GM12878 (cell line): ENCODE measurements at regions not wholly inside any gene's neighbourhood (a gene's known extent, or its start where the extent isn't known, plus 50 kb on each side); places are given as distances from the start of the nearest gene placed in this dataset.

Source experiments
- ATAC-seq: fragments of 200-7000 bp; cut with Tn5 transposase; 3 replicates; pipeline ENCODE4 v1.9.1; 2020; ENCODE audit warnings: mild to moderate bottlenecking, moderate library complexity
- BruUV-seq: library from RNA; stranded (reverse); fragments of 400-500 nt; replicated peaks from 2 replicates; lab custom pipeline; 2021; lab: Mats Ljungman, UMichigan
- CTCF ChIA-PET: fragments of 300-600 bp; sonication (Branson Sonifier 250); formaldehyde crosslinking; extraction: SDS; loops from one replicate; lab custom pipeline; 2021; ENCODE audit warnings: inconsistent platforms; lab: Yijun Ruan, JAX
- POLR2A ChIA-PET: fragments of 350-600 bp; formaldehyde crosslinking; extraction: SDS; loops from one replicate; lab custom pipeline; 2021; ENCODE audit warnings: inconsistent platforms; lab: Charles Lee
- RAD21 ChIA-PET: fragments of 300-600 bp; sonication (Branson Sonifier 250); formaldehyde crosslinking; loops from one replicate; lab custom pipeline; 2023; ENCODE audit warnings: antibody characterized with exemption; ENCODE audit not compliant: unreplicated experiment; lab: Charles Lee
- SMC1A ChIA-PET: fragments of 300-600 bp; sonication (Branson Sonifier 250); formaldehyde crosslinking; loops from one replicate; lab custom pipeline; 2023; ENCODE audit not compliant: unreplicated experiment, uncharacterized antibody; lab: Charles Lee
- DNase-seq: peaks from one replicate; pipeline ENCODE4 v3.0.0-alpha.2; 2011; ENCODE audit warnings: low read depth, low spot score
- FAIRE-seq: peaks from 3 replicates; lab custom pipeline; 2011; peaks lifted over from hg19 to GRCh38; lab: Jason Lieb, UNC
- H2AFZ ChIP-seq: 2 replicates; pipeline ENCODE4 v1.6.0; 2011; ENCODE audit warnings: low read depth, low read length, control low read depth; ENCODE audit not compliant: control insufficient read depth
- H3K27ac ChIP-seq: 2 replicates; pipeline ENCODE4 v1.5.1; 2011; ENCODE audit warnings: control low read depth; ENCODE audit not compliant: control insufficient read depth, insufficient read depth
- H3K27me3 ChIP-seq, 2 experiments: replicated peaks in 1 of 2; 2 replicates each; pipeline versions ENCODE4 v1.6.0 to v1.6.1; 2011; ENCODE audit warnings: low read length in 1 of 2; ENCODE audit not compliant: control insufficient read depth in 2 of 2, insufficient read depth in 2 of 2
- H3K36me3 ChIP-seq, 2 experiments: 2 replicates each; pipeline ENCODE4 v1.5.1; 2011; ENCODE audit warnings: low read length in 1 of 2; ENCODE audit not compliant: control insufficient read depth in 2 of 2, insufficient read depth in 2 of 2
- H3K4me1 ChIP-seq: 2 replicates; pipeline ENCODE4 v1.6.1; 2011; ENCODE audit warnings: mild to moderate bottlenecking, low read length, moderate library complexity, mixed read lengths; ENCODE audit not compliant: control insufficient read depth, insufficient read depth
- H3K4me2 ChIP-seq: 2 replicates; pipeline ENCODE4 v1.6.0; 2011; ENCODE audit warnings: control low read depth; ENCODE audit not compliant: control insufficient read depth, insufficient read depth
- H3K4me3 ChIP-seq: fragments of 200-600 bp; sonication (generic); 2 replicates; pipeline ENCODE4 v1.5.1; 2016
- H3K79me2 ChIP-seq: 2 replicates; pipeline ENCODE4 v1.6.0; 2011; ENCODE audit warnings: low read length; ENCODE audit not compliant: control insufficient read depth, insufficient read depth
- H3K9ac ChIP-seq: 2 replicates; pipeline ENCODE4 v1.8.0; 2011; ENCODE audit warnings: low read length, control low read depth, mixed read lengths; ENCODE audit not compliant: control insufficient read depth, insufficient read depth
- H3K9me3 ChIP-seq: replicated peaks from 3 replicates; pipeline ENCODE4 v1.5.1; 2011; ENCODE audit warnings: mild to moderate bottlenecking, low read length; ENCODE audit not compliant: control insufficient read depth, insufficient read depth
- H4K20me1 ChIP-seq: 2 replicates; pipeline ENCODE4 v1.6.0; 2011; ENCODE audit not compliant: control insufficient read depth, insufficient read depth
- ATF7 ChIP-seq: fragments of 450-650 bp; IDR thresholded peaks from 2 replicates; pipeline ENCODE4 v1.6.1; 2016; ENCODE audit warnings: low read depth, mild to moderate bottlenecking
- CEBPB ChIP-seq, 2 experiments: fragments of 150-350 bp in 1 of 2; IDR thresholded peaks; 2 replicates each; pipeline ENCODE4 v1.6.1; 2012 to 2014; ENCODE audit warnings: low read depth in 2 of 2, low read length in 2 of 2, borderline replicate concordance in 1 of 2, inconsistent platforms in 1 of 2
- FOS ChIP-seq: IDR thresholded peaks from 3 replicates; pipeline ENCODE4 v1.6.1; 2011; ENCODE audit warnings: borderline replicate concordance; ENCODE audit not compliant: insufficient read length; ENCODE audit errors: extremely low read depth
- HCFC1 ChIP-seq: fragments of 150-350 bp; IDR thresholded peaks from 2 replicates; pipeline ENCODE4 v1.6.1; 2014; ENCODE audit warnings: low read length
- MEF2B ChIP-seq: fragments of 450-650 bp; IDR thresholded peaks from 2 replicates; pipeline ENCODE4 v1.6.1; 2018; ENCODE audit warnings: mild to moderate bottlenecking, moderate library complexity; ENCODE audit not compliant: partially characterized antibody, poor library complexity, severe bottlenecking
- SIX5 ChIP-seq: IDR thresholded peaks from 2 replicates; pipeline ENCODE4 v1.6.1; 2011; ENCODE audit warnings: mild to moderate bottlenecking, low read depth, low read length, moderate library complexity; ENCODE audit not compliant: severe bottlenecking
- SPI1 ChIP-seq: IDR thresholded peaks from 2 replicates; pipeline ENCODE4 v1.6.1; 2011; ENCODE audit warnings: low read depth, mild to moderate bottlenecking, low read length, moderate library complexity, borderline replicate concordance; ENCODE audit not compliant: insufficient read depth
- TCF12 ChIP-seq: IDR thresholded peaks from 2 replicates; pipeline ENCODE4 v1.6.1; 2011; ENCODE audit warnings: low read depth, mild to moderate bottlenecking, low read length
- ZNF217 ChIP-seq: fragments of 450-650 bp; IDR thresholded peaks from 2 replicates; pipeline ENCODE4 v1.6.1; 2017; ENCODE audit warnings: antibody characterized with exemption, mild to moderate bottlenecking
- ZNF274 ChIP-seq: IDR thresholded peaks from one replicate; pipeline ENCODE4 v1.8.0; 2011; ENCODE audit not compliant: insufficient read length, insufficient read depth
- WGBS: methylation state at CpG from one replicate; pipeline ENCODE4 v1.1.6; 2016; ENCODE audit warnings: low lambda C conversion rate; ENCODE audit not compliant: insufficient replicate concordance, insufficient coverage; ENCODE audit errors: missing lambda C conversion rate; 5-methylcytosine and 5-hydroxymethylcytosine counted together
- in situ Hi-C: fragments of 300-500 bp; cut with MboI; formaldehyde crosslinking; loops from 9 replicates; pipeline ENCODE4 v1.14.3; 2018; ENCODE audit warnings: mixed read lengths
- intact Hi-C: fragments of 100-400 bp; cut with micrococcal nuclease; formaldehyde crosslinking; loops from one replicate; pipeline ENCODE4 v1.14.2; 2022; ENCODE audit not compliant: unreplicated experiment
- TF ChIP-seq, protein P1 (sequence below): IDR thresholded peaks from 2 replicates; pipeline ENCODE4 v1.6.1; 2011; ENCODE audit warnings: borderline replicate concordance, low read depth, mild to moderate bottlenecking, moderate library complexity, mixed read lengths, low read length; ENCODE audit not compliant: insufficient read depth; ENCODE audit errors: extremely low read length
- TF ChIP-seq, protein P2 (sequence below): IDR thresholded peaks from 2 replicates; pipeline ENCODE4 v1.6.1; 2012; ENCODE audit warnings: low read depth, low read length, improper control_type of control experiment

DNA sequence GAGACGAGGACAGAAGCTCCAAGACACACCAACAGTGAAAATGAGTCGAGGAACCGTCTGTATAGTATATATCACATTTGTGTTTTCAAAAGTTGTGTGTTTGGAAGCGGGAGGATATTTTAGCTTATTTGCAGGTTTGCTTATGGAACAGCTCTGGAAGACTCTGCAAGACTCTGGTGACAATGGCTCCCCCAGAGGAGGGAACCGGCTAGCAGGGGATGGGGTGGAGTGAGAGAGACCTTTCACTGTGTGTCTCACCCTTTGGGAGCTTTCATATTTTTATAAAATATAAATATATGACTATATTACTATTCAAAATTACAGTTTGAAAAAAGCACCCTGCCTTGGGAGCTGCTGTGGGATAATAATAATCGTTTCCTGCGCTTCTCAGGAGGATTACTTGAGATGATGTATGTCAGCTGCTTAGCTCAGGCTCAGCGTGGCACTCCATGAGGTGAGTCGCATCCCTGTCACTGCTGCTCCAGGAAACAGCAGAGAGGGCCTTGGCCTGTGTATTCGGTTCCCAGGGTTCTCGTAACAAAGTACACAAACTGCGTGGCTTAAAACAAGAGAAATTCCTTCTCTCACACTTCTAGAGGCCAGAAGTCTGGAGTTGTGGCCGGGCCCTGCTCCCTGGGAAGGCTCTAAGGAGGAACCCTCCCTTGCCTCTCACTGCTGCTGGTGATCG lies 183.9 kb downstream of the FAM43A start:
- no peak for TF ChIP-seq ATF7
- no peak for TF ChIP-seq ZNF217
- no peak for TF ChIP-seq FOS
- TF ChIP-seq SIX5, result no peak
- TF ChIP-seq CEBPB (IDR thresholded peaks at IDR 0.05; ENCODE audit: borderline replicate concordance in 1 of 2, low read depth in 2 of 2, low read length in 2 of 2), result no peak
- TF ChIP-seq, protein P1, sequence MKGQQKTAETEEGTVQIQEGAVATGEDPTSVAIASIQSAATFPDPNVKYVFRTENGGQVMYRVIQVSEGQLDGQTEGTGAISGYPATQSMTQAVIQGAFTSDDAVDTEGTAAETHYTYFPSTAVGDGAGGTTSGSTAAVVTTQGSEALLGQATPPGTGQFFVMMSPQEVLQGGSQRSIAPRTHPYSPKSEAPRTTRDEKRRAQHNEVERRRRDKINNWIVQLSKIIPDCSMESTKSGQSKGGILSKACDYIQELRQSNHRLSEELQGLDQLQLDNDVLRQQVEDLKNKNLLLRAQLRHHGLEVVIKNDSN, result no peak
- TF ChIP-seq MEF2B, result no peak
- no peak for TF ChIP-seq TCF12
- no peak for TF ChIP-seq HCFC1
- TF ChIP-seq, protein P2, sequence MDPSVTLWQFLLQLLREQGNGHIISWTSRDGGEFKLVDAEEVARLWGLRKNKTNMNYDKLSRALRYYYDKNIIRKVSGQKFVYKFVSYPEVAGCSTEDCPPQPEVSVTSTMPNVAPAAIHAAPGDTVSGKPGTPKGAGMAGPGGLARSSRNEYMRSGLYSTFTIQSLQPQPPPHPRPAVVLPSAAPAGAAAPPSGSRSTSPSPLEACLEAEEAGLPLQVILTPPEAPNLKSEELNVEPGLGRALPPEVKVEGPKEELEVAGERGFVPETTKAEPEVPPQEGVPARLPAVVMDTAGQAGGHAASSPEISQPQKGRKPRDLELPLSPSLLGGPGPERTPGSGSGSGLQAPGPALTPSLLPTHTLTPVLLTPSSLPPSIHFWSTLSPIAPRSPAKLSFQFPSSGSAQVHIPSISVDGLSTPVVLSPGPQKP, result no peak
- no peak for TF ChIP-seq ZNF274
- no peak for TF ChIP-seq SPI1
- peaks cover 13% of the 10 kb centered on the region; the same call in 1 of the 2 replicates for H3K4me1 ChIP-seq
- H3K36me3 ChIP-seq, result no peaks in the 10 kb centered on the region
- ChIA-PET RAD21 (no interaction called here), POLR2A (no interaction called here), CTCF (no interaction called here), SMC1A (no interaction called here)
- no peaks in the 10 kb centered on the region for H3K79me2 ChIP-seq
- H3K9me3 ChIP-seq, result no peaks in the 10 kb centered on the region; the same call in 2 of the 3 replicates
- DNase-seq (no peak), ATAC-seq (no peak), FAIRE-seq (no peak)
- intact Hi-C loops, result loop anchor here (5.0 kb wide), 1 partner anchor 182 kb away; the partner anchor contains the start of gene FAM43A
- no peak overlapping the region for H3K9ac ChIP-seq
- peaks cover 0 to 3% of the 10 kb centered on the region in 2 experiments; a peak in 2 of 4 replicates for H3K27me3 ChIP-seq
- H3K4me3 ChIP-seq, result no peak overlapping the region
- H3K27ac ChIP-seq, result no peak overlapping the region
- H4K20me1 ChIP-seq, result no peaks in the 10 kb centered on the region
- no peak overlapping the region for H2AFZ ChIP-seq
- in situ Hi-C loops, result no loop called here
- H3K4me2 ChIP-seq, result no peak overlapping the region
- no TSS peak for BruUV-seq
- 56% methylated on average over 14 of the region's 14 CpGs for WGBS
